ENCODE measurements at regions not wholly inside any gene's neighbourhood (a gene's known extent, or its start where the extent isn't known, plus 50 kb on each side); places are given as distances from the start of the nearest gene placed in this dataset.

- no peak overlapping the region for H3K4me3 ChIP-seq (ENCODE audit: low read depth, low read length)
- no peak for DNase-seq (ENCODE audit: low read depth)
- TF ChIP-seq CTCF (conservative IDR thresholded peaks at IDR 0.05; ENCODE audit: low read depth, low read length) = no peak
Measured at GRCh38 chr15:26109203-26109602, 246.1 kb upstream of the ATP10A start.

- no peak overlapping the region for H3K4me3 ChIP-seq (ENCODE audit: low read depth, low read length)
- no peak for TF ChIP-seq CTCF (conservative IDR thresholded peaks at IDR 0.05; ENCODE audit: low read depth, low read length)
- DNase-seq (ENCODE audit: low read depth) = no peak
Measured at GRCh38 chr15:26106556-26106955, 243.4 kb upstream of the ATP10A start.

GRCh38 chr15:26103002-26103404, 239.9 kb upstream of the ATP10A start:
- peak; percentile 6 for DNase-seq (ENCODE audit: low read depth)
- no peak overlapping the region for H3K4me3 ChIP-seq (ENCODE audit: low read depth, low read length)
- TF ChIP-seq CTCF (conservative IDR thresholded peaks at IDR 0.05; ENCODE audit: low read depth, low read length) = no peak

GRCh38 chr15:26102365-26102764, 239.2 kb upstream of the ATP10A start:
- no peak overlapping the region for H3K4me3 ChIP-seq (ENCODE audit: low read depth, low read length)
- TF ChIP-seq CTCF (conservative IDR thresholded peaks at IDR 0.05; ENCODE audit: low read depth, low read length) = no peak
- no peak for DNase-seq (ENCODE audit: low read depth)

GRCh38 chr15:26101443-26101842, 238.3 kb upstream of the ATP10A start:
- TF ChIP-seq CTCF (conservative IDR thresholded peaks at IDR 0.05; ENCODE audit: low read depth, low read length) = no peak
- no peak for DNase-seq (ENCODE audit: low read depth)
- no peak overlapping the region for H3K4me3 ChIP-seq (ENCODE audit: low read depth, low read length)

- DNase-seq (ENCODE audit: low read depth) = no peak
- no peak overlapping the region for H3K4me3 ChIP-seq (ENCODE audit: low read depth, low read length)
- TF ChIP-seq CTCF (conservative IDR thresholded peaks at IDR 0.05; ENCODE audit: low read depth, low read length) = no peak
Measured at GRCh38 chr15:26098801-26099200, 235.7 kb upstream of the ATP10A start.

- no peak for TF ChIP-seq CTCF (conservative IDR thresholded peaks at IDR 0.05; ENCODE audit: low read depth, low read length)
- H3K4me3 ChIP-seq (ENCODE audit: low read depth, low read length) = no peak overlapping the region
- no peak for DNase-seq (ENCODE audit: low read depth)
Measured at GRCh38 chr15:26097216-26097615, 234.1 kb upstream of the ATP10A start.

Measured in epithelial cell of proximal tubule (primary cell).